PC-9 (cell line): ENCODE measurements at regions not wholly inside any gene's neighbourhood (a gene's known extent, or its start where the extent isn't known, plus 50 kb on each side); places are given as distances from the start of the nearest gene placed in this dataset.

Experiments
- BruUV-seq: library from RNA; stranded (reverse); fragments of 400-500 nt; replicated peaks from 2 replicates; lab custom pipeline; 2021; lab: Mats Ljungman, UMichigan
- CTCF ChIA-PET: fragments of 300-600 bp; sonication (Branson Sonifier 250); formaldehyde crosslinking; loops from one replicate; lab custom pipeline; 2022; ENCODE audit warnings: antibody characterized with exemption; lab: Charles Lee
- POLR2A ChIA-PET: fragments of 300-600 bp; sonication (Branson Sonifier 250); formaldehyde crosslinking; loops from one replicate; lab custom pipeline; 2022; ENCODE audit warnings: antibody characterized with exemption; ENCODE audit not compliant: unreplicated experiment; lab: Charles Lee
- DNase-seq, 2 experiments: peaks; one replicate each; pipeline versions ENCODE4 v3.0.0 to v3.0.0-alpha.2; 2015 to 2022; ENCODE audit warnings: mixed read lengths in 1 of 2
- H2AFZ ChIP-seq: fragments of 200-600 bp; sonication (generic); 2 replicates; pipeline ENCODE4 v1.8.1; 2017; ENCODE audit warnings: antibody characterized with exemption
- H3F3A ChIP-seq: fragments of 200-600 bp; sonication (generic); 2 replicates; pipeline ENCODE4 v1.8.1; 2017; ENCODE audit warnings: antibody characterized with exemption, mild to moderate bottlenecking, low read depth; ENCODE audit not compliant: insufficient read depth
- H3K27ac ChIP-seq: fragments of 200-600 bp; sonication (generic); 2 replicates; pipeline ENCODE4 v1.6.1; 2016; ENCODE audit warnings: mixed run types
- H3K27me3 ChIP-seq: fragments of 200-600 bp; sonication (generic); 2 replicates; pipeline ENCODE4 v1.6.1; 2016; ENCODE audit warnings: low read depth, mixed run types; ENCODE audit not compliant: insufficient read depth
- H3K36me3 ChIP-seq: fragments of 200-600 bp; sonication (generic); 2 replicates; pipeline ENCODE4 v1.6.1; 2016; ENCODE audit warnings: low read depth, mixed run types
- H3K4me1 ChIP-seq: fragments of 200-600 bp; sonication (generic); replicated peaks from 2 replicates; pipeline ENCODE4 v1.6.1; 2016; ENCODE audit warnings: mixed run types; ENCODE audit not compliant: insufficient read depth
- H3K4me2 ChIP-seq: fragments of 200-600 bp; sonication (generic); 2 replicates; pipeline ENCODE4 v1.6.1; 2017; ENCODE audit warnings: mixed run types
- H3K4me3 ChIP-seq: fragments of 200-600 bp; sonication (generic); 2 replicates; pipeline ENCODE4 v1.6.1; 2016; ENCODE audit warnings: mixed run types
- H3K79me2 ChIP-seq: fragments of 200-600 bp; sonication (generic); 2 replicates; pipeline ENCODE4 v1.6.1; 2017; ENCODE audit warnings: low read depth, mixed run types
- H3K9me2 ChIP-seq: fragments of 200-600 bp; sonication (generic); 2 replicates; pipeline ENCODE4 v1.8.1; 2017; ENCODE audit warnings: mild to moderate bottlenecking; ENCODE audit not compliant: insufficient read depth
- H3K9me3 ChIP-seq: fragments of 200-600 bp; sonication (generic); 2 replicates; pipeline ENCODE4 v1.8.1; 2016; ENCODE audit warnings: low read depth; ENCODE audit not compliant: insufficient read depth
- H4K20me1 ChIP-seq: fragments of 200-600 bp; sonication (generic); 2 replicates; pipeline ENCODE4 v1.8.1; 2017; ENCODE audit not compliant: insufficient read depth
- CTCF ChIP-seq: fragments of 200-600 bp; sonication (generic); conservative IDR thresholded peaks from 2 replicates; pipeline ENCODE4 v1.6.1; 2017; ENCODE audit warnings: mixed run types, antibody characterized with exemption, mild to moderate bottlenecking, moderate library complexity
- EZH2 ChIP-seq: fragments of 200-600 bp; sonication (generic); IDR thresholded peaks from 2 replicates; pipeline ENCODE4 v1.8.0; 2017; ENCODE audit warnings: antibody characterized with exemption, low read depth
- intact Hi-C: fragments of 100-400 bp; cut with micrococcal nuclease; formaldehyde crosslinking; loops from one replicate; pipeline ENCODE4 v1.10.0; 2022; ENCODE audit not compliant: unreplicated experiment

DNA sequence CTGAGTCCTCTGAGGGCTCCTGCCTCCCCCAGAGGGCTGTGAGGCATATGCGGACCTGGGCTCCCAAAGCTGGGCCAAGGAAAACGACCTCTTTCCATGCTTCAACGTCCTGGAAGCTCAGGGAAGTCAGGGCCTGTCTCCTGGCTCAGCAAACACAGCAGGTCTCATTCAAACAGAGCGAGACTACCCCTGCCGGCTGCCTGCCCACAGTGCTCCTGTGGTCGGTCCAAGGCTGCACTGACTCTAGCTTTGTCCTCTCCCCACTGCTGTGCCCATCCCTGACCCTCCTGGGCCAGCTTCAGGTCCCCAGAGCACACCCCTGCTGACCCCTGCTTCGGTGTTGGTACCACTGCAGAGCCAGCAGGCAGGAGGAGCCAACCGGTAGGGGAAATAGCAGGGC, 79.6 kb downstream of the PDCL3 start:
- Histone ChIP-seq H2AFZ (no peak overlapping the region), H3K27ac (no peak overlapping the region), H3K79me2 (no peaks in the 10 kb centered on the region), H3K4me2 (no peak overlapping the region), H4K20me1 (no peaks in the 10 kb centered on the region), H3K27me3 (no peaks in the 10 kb centered on the region), H3K36me3 (no peaks in the 10 kb centered on the region), H3K4me3 (no peak overlapping the region), H3K9me3 (no peaks in the 10 kb centered on the region), H3K4me1 (0 out of 2 replicates have a peak, but pooled peaks cover 5% of the 10 kb centered on the region), H3F3A (no peaks in the 10 kb centered on the region), H3K9me2 (no peaks in the 10 kb centered on the region)
- no TSS peak for BruUV-seq
- intact Hi-C loops = no loop called here
- DNase-seq = no peak
- CTCF ChIA-PET = no interaction called here
- no peak for TF ChIP-seq CTCF
- no peak for TF ChIP-seq EZH2
- POLR2A ChIA-PET = interaction anchor here (0.6 kb wide), 1 partner anchor 131 kb away, joined by 9 read pairs; no protein-coding TSS in a partner anchor

DNA sequence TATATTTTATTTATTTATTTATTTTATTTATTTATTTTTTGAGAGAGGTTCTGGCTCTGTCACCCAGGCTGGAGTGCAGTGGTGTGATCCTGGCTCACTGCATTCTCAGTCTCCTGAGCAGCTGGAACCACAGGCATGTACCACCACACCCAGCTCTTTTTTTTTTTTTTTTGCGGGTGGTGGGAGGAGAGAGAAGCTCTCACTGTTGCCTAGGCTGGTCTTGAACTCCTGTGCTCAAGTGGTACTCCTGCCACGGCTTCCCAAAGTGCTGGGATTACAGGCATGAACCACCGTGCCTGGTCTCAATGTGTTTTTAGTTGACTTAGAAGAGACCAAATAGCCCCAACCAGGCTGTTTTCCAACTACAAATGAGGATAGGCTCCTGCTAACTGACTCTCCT, 80.7 kb downstream of the PDCL3 start:
- no peaks in the 10 kb centered on the region for H3F3A ChIP-seq
- H3K4me1 ChIP-seq = 0 out of 2 replicates have a peak, but pooled peaks cover 5% of the 10 kb centered on the region
- no peaks in the 10 kb centered on the region for H3K79me2 ChIP-seq
- H4K20me1 ChIP-seq = no peaks in the 10 kb centered on the region
- no peak overlapping the region for H3K4me3 ChIP-seq
- no peaks in the 10 kb centered on the region for H3K36me3 ChIP-seq
- intact Hi-C loops = no loop called here
- no peak overlapping the region for H3K4me2 ChIP-seq
- H2AFZ ChIP-seq = no peak overlapping the region
- no peaks in the 10 kb centered on the region for H3K27me3 ChIP-seq
- TF ChIP-seq EZH2 (no peak), CTCF (no peak)
- no peaks in the 10 kb centered on the region for H3K9me3 ChIP-seq
- H3K27ac ChIP-seq = no peak overlapping the region
- no peaks in the 10 kb centered on the region for H3K9me2 ChIP-seq
- ChIA-PET CTCF (interaction anchor here (0.6 kb wide), 1 partner anchor 12 kb away, joined by 3 read pairs; no protein-coding TSS in a partner anchor), POLR2A (interaction anchor here (0.5 to 0.7 kb wide), 2 partner anchors 63 to 180 kb away, joined by 4 to 10 read pairs; no protein-coding TSS in a partner anchor)
- no peak for DNase-seq
- BruUV-seq = no TSS peak

GRCh38 chr2:100643906-100644501, 81.2 kb downstream of the PDCL3 start:
- Histone ChIP-seq H3K27me3 (no peaks in the 10 kb centered on the region), H3K4me3 (no peak overlapping the region), H3K4me2 (no peak overlapping the region), H4K20me1 (no peaks in the 10 kb centered on the region), H2AFZ (no peak overlapping the region), H3K27ac (no peak overlapping the region), H3K79me2 (no peaks in the 10 kb centered on the region), H3F3A (no peaks in the 10 kb centered on the region), H3K9me2 (no peaks in the 10 kb centered on the region), H3K4me1 (0 out of 2 replicates have a peak, but pooled peaks cover 5% of the 10 kb centered on the region), H3K36me3 (no peaks in the 10 kb centered on the region), H3K9me3 (no peaks in the 10 kb centered on the region)
- intact Hi-C loops = no loop called here
- no TSS peak for BruUV-seq
- POLR2A ChIA-PET = interaction anchor here (0.7 kb wide), 1 partner anchor 63 kb away, joined by 10 read pairs; no protein-coding TSS in a partner anchor
- TF ChIP-seq CTCF (no peak), EZH2 (no peak)
- DNase-seq = no peak
- CTCF ChIA-PET = no interaction called here
